Gastrocnemius medialis (tissue), 4 donors: ENCODE measurements at regions not wholly inside any gene's neighbourhood (a gene's known extent, or its start where the extent isn't known, plus 50 kb on each side); places are given as distances from the start of the nearest gene placed in this dataset.

Experiments
- CTCF ChIP-seq, 5 experiments: fragments of 450-650 bp in 3 of 5; fragments of 200-600 bp in 2 of 5; sonication (generic) in 2 of 5; IDR thresholded peaks in 4 of 5; conservative IDR thresholded peaks in 1 of 5; 1 replicate in 4 of 5; 2 replicates in 1 of 5; pipeline ENCODE4 v1.5.1; 2016 to 2019; ENCODE audit warnings: antibody characterized with exemption in 5 of 5, mild to moderate bottlenecking in 3 of 5, moderate library complexity in 3 of 5
- POLR2A ChIP-seq, 2 donors: fragments of 450-650 bp; IDR thresholded peaks; one replicate each; pipeline ENCODE4 v1.6.1; 2017; ENCODE audit warnings: antibody characterized with exemption in 2 of 2, mild to moderate bottlenecking in 2 of 2, moderate library complexity in 2 of 2

DNA sequence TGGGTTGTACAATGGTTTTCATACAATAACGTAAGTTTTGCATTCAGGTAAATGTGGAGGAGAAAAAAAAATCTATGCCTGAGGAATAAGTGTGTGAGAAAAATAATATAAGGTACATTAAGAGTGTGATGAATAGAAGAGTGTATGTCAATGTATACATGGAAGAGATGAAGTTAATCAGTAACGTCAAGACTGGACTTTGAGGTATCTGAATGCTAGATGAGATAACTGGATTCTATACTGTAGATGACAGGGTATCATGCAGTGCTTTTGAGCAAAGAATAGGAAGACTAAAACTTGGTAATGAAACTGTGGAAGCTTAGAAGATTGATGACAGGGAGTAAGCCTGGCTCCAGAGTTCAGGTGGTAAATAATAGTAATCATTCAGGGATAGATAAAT lies 666.7 kb upstream of the SGO1 start:
- TF ChIP-seq POLR2A (IDR thresholded peaks at IDR 0.05) (no peak), CTCF (IDR thresholded peaks at IDR 0.05 in 4 of 5, conservative IDR thresholded peaks at IDR 0.05 in 1 of 5) (no peak)
